Parathyroid adenoma (tissue), 2 donors: ENCODE measurements at regions not wholly inside any gene's neighbourhood (a gene's known extent, or its start where the extent isn't known, plus 50 kb on each side); places are given as distances from the start of the nearest gene placed in this dataset.

Experiments used
- H2AFZ ChIP-seq: fragments of 300-600 bp; sonication (generic); one replicate; pipeline ENCODE4 v1.7.0; 2017; ENCODE audit warnings: antibody characterized with exemption, mild to moderate bottlenecking
- H3K27ac ChIP-seq: fragments of 300-600 bp; sonication (generic); one replicate; pipeline ENCODE4 v1.7.0; 2017
- H3K27me3 ChIP-seq: fragments of 300-600 bp; sonication (generic); one replicate; pipeline ENCODE4 v1.7.0; 2017; ENCODE audit warnings: low read length; ENCODE audit not compliant: control insufficient read depth, insufficient read depth
- H3K36me3 ChIP-seq: fragments of 300-600 bp; sonication (generic); one replicate; pipeline ENCODE4 v1.7.0; 2017; ENCODE audit warnings: low read length; ENCODE audit not compliant: control insufficient read depth, insufficient read depth
- H3K4me1 ChIP-seq: fragments of 300-600 bp; sonication (generic); one replicate; pipeline ENCODE4 v1.7.0; 2017; ENCODE audit warnings: control low read depth
- H3K4me2 ChIP-seq: fragments of 300-600 bp; sonication (generic); one replicate; pipeline ENCODE4 v1.7.0; 2017; ENCODE audit warnings: low read length
- H3K4me3 ChIP-seq: fragments of 300-600 bp; sonication (generic); one replicate; pipeline ENCODE4 v1.7.0; 2017; ENCODE audit warnings: low read depth, low read length
- H3K79me2 ChIP-seq: fragments of 300-600 bp; sonication (generic); one replicate; pipeline ENCODE4 v1.7.0; 2017; ENCODE audit warnings: control low read depth
- H3K9ac ChIP-seq: fragments of 300-600 bp; sonication (generic); one replicate; pipeline ENCODE4 v1.7.0; 2017; ENCODE audit warnings: mild to moderate bottlenecking
- H3K9me3 ChIP-seq: fragments of 300-600 bp; sonication (generic); one replicate; pipeline ENCODE4 v1.7.0; 2017; ENCODE audit warnings: low read length; ENCODE audit not compliant: control insufficient read depth
- CTCF ChIP-seq: fragments of 300-600 bp; sonication (generic); IDR thresholded peaks from one replicate; pipeline ENCODE4 v1.7.0; 2017; ENCODE audit warnings: antibody characterized with exemption, mild to moderate bottlenecking
- donor health status: primary hyperparathyroidism.

GRCh38 chr1:55555956-55556725 lies 341.0 kb upstream of the USP24 start:
- no peak overlapping the region for H2AFZ ChIP-seq
- no peak overlapping the region for H3K27ac ChIP-seq
- no peaks in the 10 kb centered on the region for H3K9me3 ChIP-seq
- no peaks in the 10 kb centered on the region for H3K79me2 ChIP-seq
- H3K36me3 ChIP-seq, result no peaks in the 10 kb centered on the region
- H3K9ac ChIP-seq, result no peak overlapping the region
- no peak overlapping the region for H3K4me2 ChIP-seq
- H3K27me3 ChIP-seq, result no peaks in the 10 kb centered on the region
- H3K4me3 ChIP-seq, result no peak overlapping the region
- no peaks in the 10 kb centered on the region for H3K4me1 ChIP-seq
- TF ChIP-seq CTCF, result no peak

- H3K79me2 ChIP-seq, result no peaks in the 10 kb centered on the region
- no peak overlapping the region for H2AFZ ChIP-seq
- no peaks in the 10 kb centered on the region for H3K27me3 ChIP-seq
- H3K27ac ChIP-seq, result no peak overlapping the region
- no peak overlapping the region for H3K4me3 ChIP-seq
- no peaks in the 10 kb centered on the region for H3K9me3 ChIP-seq
- no peaks in the 10 kb centered on the region for H3K4me1 ChIP-seq
- no peak for TF ChIP-seq CTCF
- H3K4me2 ChIP-seq, result no peak overlapping the region
- H3K36me3 ChIP-seq, result no peaks in the 10 kb centered on the region
- no peak overlapping the region for H3K9ac ChIP-seq
Measured at GRCh38 chr1:55554611-55555010, 339.4 kb upstream of the USP24 start.

GRCh38 chr1:55552636-55553035 lies 337.5 kb upstream of the USP24 start:
- H3K79me2 ChIP-seq, result no peaks in the 10 kb centered on the region
- no peak for TF ChIP-seq CTCF
- no peaks in the 10 kb centered on the region for H3K27me3 ChIP-seq
- H3K4me1 ChIP-seq, result no peaks in the 10 kb centered on the region
- H3K4me2 ChIP-seq, result no peak overlapping the region
- H3K9me3 ChIP-seq, result no peaks in the 10 kb centered on the region
- H3K27ac ChIP-seq, result no peak overlapping the region
- no peak overlapping the region for H3K9ac ChIP-seq
- H3K4me3 ChIP-seq, result no peak overlapping the region
- no peak overlapping the region for H2AFZ ChIP-seq
- no peaks in the 10 kb centered on the region for H3K36me3 ChIP-seq

GRCh38 chr1:55547405-55547804 lies 332.2 kb upstream of the USP24 start:
- no peak overlapping the region for H3K4me3 ChIP-seq
- no peak overlapping the region for H3K4me2 ChIP-seq
- H3K79me2 ChIP-seq, result no peaks in the 10 kb centered on the region
- H3K4me1 ChIP-seq, result no peaks in the 10 kb centered on the region
- no peaks in the 10 kb centered on the region for H3K27me3 ChIP-seq
- no peaks in the 10 kb centered on the region for H3K36me3 ChIP-seq
- no peak overlapping the region for H3K27ac ChIP-seq
- no peak overlapping the region for H2AFZ ChIP-seq
- no peak overlapping the region for H3K9ac ChIP-seq
- no peaks in the 10 kb centered on the region for H3K9me3 ChIP-seq
- TF ChIP-seq CTCF, result no peak

DNA sequence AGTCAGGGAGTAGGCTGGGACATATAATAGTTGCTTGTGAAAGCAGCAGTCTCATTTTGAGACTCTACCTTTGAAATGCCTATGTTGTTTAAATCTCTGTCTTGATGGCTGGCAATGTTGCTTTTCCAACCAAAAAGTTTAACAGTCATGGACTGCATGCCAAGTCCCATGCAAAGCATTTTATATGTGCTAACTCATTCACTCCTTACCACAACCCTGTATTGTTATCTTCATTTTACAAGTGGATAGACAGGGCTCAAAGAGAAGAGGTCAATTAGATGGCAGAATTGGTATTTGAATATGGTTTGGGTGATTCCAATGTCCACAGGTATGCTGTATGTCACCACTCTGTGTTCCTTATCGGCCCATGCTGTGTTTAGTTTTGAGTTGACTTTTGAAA lies 331.4 kb upstream of the USP24 start:
- no peak overlapping the region for H3K4me2 ChIP-seq
- no peaks in the 10 kb centered on the region for H3K36me3 ChIP-seq
- no peak overlapping the region for H3K9ac ChIP-seq
- H3K27ac ChIP-seq, result no peak overlapping the region
- no peak overlapping the region for H3K4me3 ChIP-seq
- no peaks in the 10 kb centered on the region for H3K9me3 ChIP-seq
- H3K79me2 ChIP-seq, result no peaks in the 10 kb centered on the region
- no peaks in the 10 kb centered on the region for H3K27me3 ChIP-seq
- no peak overlapping the region for H2AFZ ChIP-seq
- no peaks in the 10 kb centered on the region for H3K4me1 ChIP-seq
- no peak for TF ChIP-seq CTCF
